ENCODE measurements at regions not wholly inside any gene's neighbourhood (a gene's known extent, or its start where the extent isn't known, plus 50 kb on each side); places are given as distances from the start of the nearest gene placed in this dataset.

- TF ChIP-seq POLR2A (IDR thresholded peaks at IDR 0.05), result no peak
- no peak for TF ChIP-seq CTCF (IDR thresholded peaks at IDR 0.05)
- TF ChIP-seq EP300 (IDR thresholded peaks at IDR 0.05), result no peak
- TF ChIP-seq POLR2AphosphoS5 (IDR thresholded peaks at IDR 0.05), result no peak
Measured at GRCh38 chr3:118380576-118380975, 654.1 kb downstream of the IGSF11 start.
